ENCODE measurements at regions not wholly inside any gene's neighbourhood (a gene's known extent, or its start where the extent isn't known, plus 50 kb on each side); places are given as distances from the start of the nearest gene placed in this dataset.

DNA sequence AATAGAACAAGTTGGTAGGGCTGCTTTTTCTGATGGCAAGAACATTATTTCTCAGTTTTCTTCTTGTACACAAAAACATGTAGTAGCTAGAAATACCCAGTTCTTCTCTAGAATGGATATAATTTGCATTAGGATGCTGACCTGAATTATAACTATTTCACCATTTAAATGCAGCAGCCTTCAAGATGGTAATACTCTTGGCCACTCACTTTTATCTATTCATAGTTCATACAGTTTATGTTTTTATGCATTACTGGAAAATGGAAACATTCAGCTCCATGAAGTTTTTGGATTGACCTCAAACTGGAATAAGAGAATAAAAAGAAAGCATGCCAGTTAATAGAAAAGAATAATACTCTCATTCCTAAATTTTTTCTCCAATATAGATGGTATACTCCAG is 487.4 kb downstream of the PABPC4L start:
- ATAC-seq (no peak), DNase-seq (ENCODE audit: low spot score) (no peak)
- no peaks in the 10 kb centered on the region for H3K27me3 Mint-ChIP-seq
- no peaks in the 10 kb centered on the region for H3K4me1 Mint-ChIP-seq (ENCODE audit: low read depth in 2 of 2)
- no peak overlapping the region for H3K4me3 Mint-ChIP-seq
- peaks cover 4% of the 10 kb centered on the region for H3K9me3 Mint-ChIP-seq
- no peak overlapping the region for H3K27ac Mint-ChIP-seq
- no peaks in the 10 kb centered on the region for H3K36me3 Mint-ChIP-seq

DNA sequence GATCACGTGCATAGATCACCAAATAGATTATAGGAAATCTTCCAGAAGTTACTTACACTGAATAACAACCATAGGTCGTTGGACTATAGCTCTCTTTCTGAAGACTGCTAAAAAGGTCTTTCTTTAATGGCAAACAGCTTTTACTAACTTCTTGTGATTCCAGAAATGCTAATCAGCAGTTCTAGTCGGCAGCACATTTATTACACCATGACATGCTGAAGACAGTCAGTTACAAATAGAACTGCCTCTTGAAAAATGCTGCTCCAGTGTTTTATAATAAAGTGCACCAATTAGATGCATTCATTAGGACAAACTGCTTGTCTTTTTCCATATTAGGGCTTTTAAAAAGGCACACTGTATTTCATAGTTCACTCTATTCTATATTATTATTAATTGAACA is 488.2 kb downstream of the PABPC4L start:
- H3K4me1 Mint-ChIP-seq (ENCODE audit: low read depth in 2 of 2), result no peaks in the 10 kb centered on the region
- H3K9me3 Mint-ChIP-seq, result peaks cover 4% of the 10 kb centered on the region
- DNase-seq (ENCODE audit: low spot score), result no peak
- H3K27ac Mint-ChIP-seq, result no peak overlapping the region
- H3K4me3 Mint-ChIP-seq, result no peak overlapping the region
- H3K27me3 Mint-ChIP-seq, result no peaks in the 10 kb centered on the region
- ATAC-seq, result no peak
- H3K36me3 Mint-ChIP-seq, result no peaks in the 10 kb centered on the region

DNA sequence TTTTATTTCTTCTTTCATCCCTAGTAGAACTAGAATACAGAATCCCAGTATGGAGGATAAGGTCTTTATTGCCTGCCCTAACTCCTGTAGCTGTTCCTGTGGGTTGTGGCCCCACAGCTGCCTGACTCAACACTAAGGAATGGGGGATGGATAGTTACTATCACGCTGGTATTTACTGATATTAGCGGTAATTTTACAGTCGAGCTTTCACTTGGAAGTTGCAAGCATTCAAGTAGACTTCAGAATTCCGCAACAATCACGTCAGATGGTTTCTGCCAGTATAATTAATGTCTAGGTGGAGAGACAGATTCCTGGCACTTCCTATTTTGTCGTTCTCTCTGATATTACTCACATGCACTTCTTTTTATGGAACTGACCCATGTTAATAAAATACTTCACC is 489.8 kb downstream of the PABPC4L start:
- Mint-ChIP-seq H3K9me3 (no peaks in the 10 kb centered on the region), H3K27ac (no peak overlapping the region), H3K36me3 (no peaks in the 10 kb centered on the region)

GRCh38 chr4:133694416-133694815 is 507.2 kb downstream of the PABPC4L start:
- Mint-ChIP-seq H3K4me1 (ENCODE audit: low read depth in 2 of 2) (no peaks in the 10 kb centered on the region), H3K4me3 (no peak overlapping the region), H3K27me3 (no peaks in the 10 kb centered on the region), H3K36me3 (peaks cover 19% of the 10 kb centered on the region), H3K9me3 (peaks cover 23% of the 10 kb centered on the region), H3K27ac (no peak overlapping the region)
- no peak for DNase-seq (ENCODE audit: low spot score)
- no peak for ATAC-seq

More for the DNA sequence above, 489.8 kb downstream of the PABPC4L start:
- Mint-ChIP-seq H3K27me3 (no peaks in the 10 kb centered on the region), H3K4me1 (ENCODE audit: low read depth in 2 of 2) (no peaks in the 10 kb centered on the region), H3K4me3 (no peak overlapping the region)
- ATAC-seq (no peak), DNase-seq (ENCODE audit: low spot score) (no peak)

GRCh38 chr4:133683967-133684366 is 517.6 kb downstream of the PABPC4L start:
- no peak for ATAC-seq
- Mint-ChIP-seq H3K4me3 (no peak overlapping the region), H3K4me1 (ENCODE audit: low read depth in 2 of 2) (no peaks in the 10 kb centered on the region), H3K36me3 (peaks cover 12% of the 10 kb centered on the region), H3K27me3 (no peaks in the 10 kb centered on the region), H3K27ac (no peak overlapping the region), H3K9me3 (peaks cover 22% of the 10 kb centered on the region)
- DNase-seq (ENCODE audit: low spot score), result no peak

DNA sequence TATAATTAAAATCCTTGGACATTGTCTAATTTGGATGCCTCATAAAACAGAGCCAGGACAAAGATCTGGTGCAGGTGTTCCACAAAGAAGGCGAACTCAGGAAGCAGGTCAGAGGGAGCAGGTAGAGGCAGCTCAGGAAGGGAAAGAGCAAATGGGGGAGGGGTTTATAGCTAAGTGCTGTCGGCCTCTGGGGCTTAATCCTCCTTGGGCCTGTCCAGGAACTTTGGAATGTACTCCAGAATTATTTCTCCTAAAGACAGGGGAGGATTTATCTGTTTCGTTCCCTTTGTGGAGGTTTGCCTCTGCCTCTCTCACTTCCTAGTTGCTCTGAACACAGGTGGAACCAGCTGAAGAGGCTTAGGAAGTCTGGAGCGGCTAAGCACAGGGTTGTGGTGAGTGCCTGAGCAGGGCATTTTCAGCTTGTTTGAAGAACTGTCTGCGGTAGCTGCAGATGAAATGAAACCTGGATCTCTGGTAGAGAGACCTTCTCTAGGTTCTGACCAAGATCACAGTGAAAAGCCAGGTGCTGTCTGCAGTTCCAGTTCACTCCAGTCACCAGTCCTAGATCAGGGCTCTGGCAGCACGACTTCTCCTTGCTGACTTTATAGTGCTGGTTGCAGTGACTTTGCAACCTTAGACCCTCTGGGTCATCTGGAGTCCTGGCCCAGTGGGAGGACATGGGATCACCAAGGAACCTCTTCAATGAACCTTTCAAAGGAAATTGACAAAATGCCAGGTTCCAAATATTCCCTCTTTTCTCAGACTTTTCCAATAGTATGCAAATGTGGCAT is 519.2 kb downstream of the PCDH10 start:
- DNase-seq (ENCODE audit: low spot score) (no peak), ATAC-seq (no peak)
- no peak overlapping the region for H3K4me3 Mint-ChIP-seq
- H3K27me3 Mint-ChIP-seq, result no peaks in the 10 kb centered on the region
- no peaks in the 10 kb centered on the region for H3K36me3 Mint-ChIP-seq
- H3K27ac Mint-ChIP-seq, result no peak overlapping the region
- H3K9me3 Mint-ChIP-seq, result peaks cover 4% of the 10 kb centered on the region
- H3K4me1 Mint-ChIP-seq (ENCODE audit: low read depth in 2 of 2), result no peaks in the 10 kb centered on the region

- H3K36me3 Mint-ChIP-seq, result no peaks in the 10 kb centered on the region
- ATAC-seq (no peak), DNase-seq (ENCODE audit: low spot score) (no peak)
- H3K4me1 Mint-ChIP-seq (ENCODE audit: low read depth in 2 of 2), result no peaks in the 10 kb centered on the region
- H3K27ac Mint-ChIP-seq, result no peak overlapping the region
- H3K4me3 Mint-ChIP-seq, result no peak overlapping the region
- no peaks in the 10 kb centered on the region for H3K27me3 Mint-ChIP-seq
- peaks cover 7% of the 10 kb centered on the region for H3K9me3 Mint-ChIP-seq
Measured at GRCh38 chr4:133647206-133647605, 498.1 kb downstream of the PCDH10 start.

DNA sequence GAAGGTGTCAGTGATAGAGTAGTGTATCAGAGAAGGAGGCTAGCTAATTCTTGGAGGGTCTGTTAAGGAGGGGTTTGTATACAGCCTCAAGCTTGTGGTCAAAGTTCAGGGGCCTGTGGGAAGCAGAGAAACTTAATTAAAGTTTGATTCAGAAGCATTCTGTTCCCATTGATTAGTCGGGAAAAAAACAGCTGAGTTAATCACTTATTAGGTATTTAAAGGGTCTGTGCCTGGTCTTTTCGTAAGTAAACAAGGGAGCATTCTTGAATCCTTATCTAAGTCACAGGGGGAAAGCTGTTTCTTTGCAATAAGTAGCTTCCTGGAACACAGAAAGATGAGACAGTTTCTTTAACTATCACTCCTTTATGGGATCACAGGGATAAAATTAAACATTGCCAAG is 492.1 kb downstream of the PCDH10 start:
- DNase-seq (ENCODE audit: low spot score) (no peak), ATAC-seq (no peak)
- Mint-ChIP-seq H3K9me3 (peaks cover 3% of the 10 kb centered on the region), H3K27ac (no peak overlapping the region), H3K36me3 (no peaks in the 10 kb centered on the region), H3K4me3 (no peak overlapping the region), H3K27me3 (no peaks in the 10 kb centered on the region), H3K4me1 (ENCODE audit: low read depth in 2 of 2) (no peaks in the 10 kb centered on the region)

- DNase-seq (ENCODE audit: low spot score), result no peak
- Mint-ChIP-seq H3K9me3 (peaks cover 3% of the 10 kb centered on the region), H3K4me1 (ENCODE audit: low read depth in 2 of 2) (no peaks in the 10 kb centered on the region), H3K27ac (no peak overlapping the region), H3K27me3 (no peaks in the 10 kb centered on the region), H3K36me3 (no peaks in the 10 kb centered on the region), H3K4me3 (no peak overlapping the region)
- no peak for ATAC-seq
Measured at GRCh38 chr4:133638751-133639150, 489.7 kb downstream of the PCDH10 start.

- ATAC-seq, result no peak
- Mint-ChIP-seq H3K27me3 (no peaks in the 10 kb centered on the region), H3K27ac (no peak overlapping the region), H3K9me3 (peaks cover 4% of the 10 kb centered on the region), H3K4me1 (ENCODE audit: low read depth in 2 of 2) (no peaks in the 10 kb centered on the region), H3K4me3 (no peak overlapping the region), H3K36me3 (no peaks in the 10 kb centered on the region)
- no peak for DNase-seq (ENCODE audit: low spot score)
Measured at GRCh38 chr4:133637161-133637560, 488.1 kb downstream of the PCDH10 start.

DNA sequence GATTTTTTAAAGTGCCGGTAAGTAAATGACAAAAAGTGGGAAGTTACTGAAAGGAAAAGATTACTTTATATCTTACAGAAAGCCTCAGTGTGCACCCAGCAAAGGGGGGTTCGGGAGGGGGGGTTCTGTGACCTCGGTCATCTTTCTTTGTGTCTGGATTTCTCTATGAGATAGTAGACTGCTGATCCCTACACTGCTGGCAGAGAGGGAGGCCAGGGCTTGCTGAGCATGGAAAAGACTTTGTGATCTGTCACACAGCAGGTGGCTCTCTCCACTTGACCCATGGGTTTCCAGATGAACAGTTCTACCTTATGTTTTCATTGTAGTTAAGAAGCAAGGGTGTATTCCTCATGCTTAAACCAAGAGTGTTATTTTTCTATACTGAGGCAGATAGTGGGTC is 475.6 kb downstream of the PCDH10 start:
- Mint-ChIP-seq H3K4me1 (ENCODE audit: low read depth in 2 of 2) (no peaks in the 10 kb centered on the region), H3K4me3 (no peak overlapping the region), H3K27me3 (no peaks in the 10 kb centered on the region), H3K9me3 (peaks cover 13% of the 10 kb centered on the region), H3K36me3 (peaks cover 4% of the 10 kb centered on the region), H3K27ac (no peak overlapping the region)
- ATAC-seq (no peak), DNase-seq (ENCODE audit: low spot score) (no peak)

DNA sequence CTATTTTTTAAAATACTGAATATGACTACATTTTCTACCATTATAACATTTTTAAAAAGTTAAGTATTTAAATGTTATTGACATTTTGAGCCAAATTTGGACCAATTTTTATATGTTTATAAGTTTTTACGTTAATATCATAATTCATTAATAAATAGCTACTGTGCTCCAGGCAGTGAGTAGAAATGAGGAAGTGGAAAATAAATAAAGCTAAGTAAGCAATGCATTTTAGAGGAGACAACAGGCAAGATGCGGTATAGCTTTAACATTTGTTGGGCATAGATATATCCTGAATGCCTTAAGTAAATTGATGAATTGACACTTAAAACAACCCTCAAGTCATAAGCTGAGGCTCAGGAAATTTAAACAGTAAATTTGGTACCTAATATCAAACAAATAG is 474.8 kb downstream of the PCDH10 start:
- Mint-ChIP-seq H3K27ac (no peak overlapping the region), H3K4me3 (no peak overlapping the region), H3K4me1 (ENCODE audit: low read depth in 2 of 2) (no peaks in the 10 kb centered on the region), H3K27me3 (no peaks in the 10 kb centered on the region), H3K36me3 (peaks cover under 1% of the 10 kb centered on the region), H3K9me3 (peaks cover 8% of the 10 kb centered on the region)
- ATAC-seq, result no peak
- DNase-seq (ENCODE audit: low spot score), result no peak

DNA sequence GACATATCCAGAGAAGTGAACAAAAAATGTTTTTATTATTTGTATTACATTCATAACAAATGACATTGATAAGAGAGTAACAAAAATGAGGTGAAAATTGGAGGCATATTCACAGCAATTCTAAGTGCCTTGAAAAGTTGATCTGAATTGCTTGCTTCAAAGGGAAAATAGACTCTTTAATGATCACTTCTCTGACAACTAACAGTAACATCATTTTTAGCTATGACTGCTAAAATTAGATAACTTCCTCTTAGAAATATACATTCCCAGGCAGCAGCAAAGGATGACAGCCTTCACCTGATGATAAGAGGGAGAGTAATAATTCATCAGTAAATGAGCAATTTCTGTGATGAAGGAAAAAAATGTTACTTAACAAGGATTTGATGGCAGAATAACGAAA is 472.5 kb downstream of the PCDH10 start:
- Mint-ChIP-seq H3K27ac (no peak overlapping the region), H3K4me1 (ENCODE audit: low read depth in 2 of 2) (no peaks in the 10 kb centered on the region), H3K4me3 (no peak overlapping the region), H3K27me3 (no peaks in the 10 kb centered on the region), H3K9me3 (peaks cover 11% of the 10 kb centered on the region), H3K36me3 (no peaks in the 10 kb centered on the region)
- no peak for ATAC-seq
- no peak for DNase-seq (ENCODE audit: low spot score)

DNA sequence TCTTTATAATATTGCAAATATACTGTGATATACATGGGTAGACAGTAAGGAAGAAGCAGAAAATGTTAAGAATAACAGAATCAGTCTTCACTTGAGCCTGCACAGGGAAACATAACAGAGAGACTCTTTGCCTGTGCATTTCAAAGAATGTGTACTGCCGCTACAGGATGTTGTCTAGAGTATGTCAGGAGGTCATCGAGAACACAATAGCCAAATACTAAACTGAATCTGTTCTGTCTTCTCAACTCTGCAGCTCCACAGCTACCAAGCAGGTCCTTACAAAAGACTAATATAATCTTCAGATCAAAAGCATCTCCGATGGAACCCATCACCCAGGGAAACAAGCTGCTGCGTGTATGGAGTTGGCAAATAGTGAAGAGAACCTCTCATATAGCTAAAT is 471.5 kb downstream of the PCDH10 start:
- H3K4me1 Mint-ChIP-seq (ENCODE audit: low read depth in 2 of 2), result no peaks in the 10 kb centered on the region
- peaks cover 15% of the 10 kb centered on the region for H3K9me3 Mint-ChIP-seq
- H3K36me3 Mint-ChIP-seq, result no peaks in the 10 kb centered on the region
- ATAC-seq (no peak), DNase-seq (ENCODE audit: low spot score) (no peak)
- H3K27ac Mint-ChIP-seq, result no peak overlapping the region
- H3K27me3 Mint-ChIP-seq, result no peaks in the 10 kb centered on the region
- H3K4me3 Mint-ChIP-seq, result no peak overlapping the region

- no peaks in the 10 kb centered on the region for H3K36me3 Mint-ChIP-seq
Measured at GRCh38 chr4:133618963-133619362, 469.9 kb downstream of the PCDH10 start.

More at GRCh38 chr4:133618963-133619362, 469.9 kb downstream of the PCDH10 start:
- DNase-seq (ENCODE audit: low spot score) (no peak), ATAC-seq (no peak)
- Mint-ChIP-seq H3K9me3 (peaks cover 15% of the 10 kb centered on the region), H3K4me1 (ENCODE audit: low read depth in 2 of 2) (no peaks in the 10 kb centered on the region), H3K4me3 (no peak overlapping the region), H3K27ac (no peak overlapping the region), H3K27me3 (no peaks in the 10 kb centered on the region)

All from natural killer cell treated with Interleukin-12 subunit alpha and Interleukin-12 subunit beta and Interleukin-15 and Interleukin-18, amount 100 ng/mL, for 72 hours (primary cell).